ENCODE measurements at regions not wholly inside any gene's neighbourhood (a gene's known extent, or its start where the extent isn't known, plus 50 kb on each side); places are given as distances from the start of the nearest gene placed in this dataset.
A peak's percentile ranks its signal among the peaks of the same experiment; 100 is the strongest.

GRCh38 chr7:138352570-138353461, 107.2 kb upstream of the TRIM24 start:
- POLR2A ChIA-PET (ENCODE audit: unreplicated experiment), result no interaction called here

More at GRCh38 chr7:138352570-138353461, 107.2 kb upstream of the TRIM24 start:
- BruUV-seq (replicated peaks), result no TSS peak
- Histone ChIP-seq H2BK120ac (ENCODE audit: low read depth, low read length) (no peak overlapping the region), H3K9ac (ENCODE audit: low read depth, low read length) (no peak overlapping the region), H4K91ac (ENCODE audit: insufficient read depth, low read depth, low read length) (no peak overlapping the region), H3K4me3 (ENCODE audit: insufficient read depth, low read depth, low read length) (no peak overlapping the region), H3K14ac (replicated peaks; ENCODE audit: low read depth, low read length) (no peak overlapping the region), H2AFZ (replicated peaks; ENCODE audit: low read length, poor library complexity) (peak overlapping the region; percentile 21), H3K79me1 (ENCODE audit: low read depth in 1 of 2, low read length in 2 of 2) (no peaks in the 10 kb centered on the region), H3K4ac (ENCODE audit: low read depth, low read length) (no peak overlapping the region), H4K5ac (ENCODE audit: low read depth, low read length) (no peak overlapping the region), H3K4me1 (ENCODE audit: control insufficient read depth, insufficient read depth, low read length) (no peaks in the 10 kb centered on the region), H3K56ac (ENCODE audit: extremely low read depth, insufficient read depth, low read length) (no peak overlapping the region), H2AK9ac (replicated peaks; ENCODE audit: low read depth, low read length, poor library complexity) (no peak overlapping the region), H3K27ac (ENCODE audit: insufficient read depth, low read length) (no peak overlapping the region), H2BK20ac (ENCODE audit: low read depth, low read length) (no peak overlapping the region), H4K8ac (ENCODE audit: low read depth in 2 of 2, low read length in 2 of 2) (no peak overlapping the region), H3K9me3 (ENCODE audit: control insufficient read depth, insufficient read depth, low read length) (peaks cover 8% of the 10 kb centered on the region), H3K27me3 (ENCODE audit: control insufficient read depth, insufficient read depth, low read length) (no peaks in the 10 kb centered on the region), H2BK5ac (ENCODE audit: low read depth, low read length, poor library complexity, severe bottlenecking) (no peak overlapping the region), H3K9me1 (ENCODE audit: insufficient read depth, low read length) (no peaks in the 10 kb centered on the region), H3K23ac (ENCODE audit: low read depth, low read length) (no peak overlapping the region), H3K4me2 (ENCODE audit: low read depth, low read length) (no peak overlapping the region), H2AK5ac (ENCODE audit: low read depth, low read length) (no peak overlapping the region), H3K18ac (ENCODE audit: low read depth, low read length) (no peak overlapping the region), H2BK15ac (ENCODE audit: low read depth, low read length) (no peak overlapping the region), H3K36me3 (ENCODE audit: control insufficient read depth, insufficient read depth, low read length) (no peaks in the 10 kb centered on the region), H4K20me1 (ENCODE audit: insufficient read depth, low read length) (no peaks in the 10 kb centered on the region)
- in situ Hi-C loops (cut with MboI; ENCODE audit: low sequenced_read_pairs), result no loop called here
- WGBS, 2 experiments (ENCODE audit: extremely low coverage in 2 of 2, insufficient read length in 1 of 2), result no CpG with 5 or more reads among the region's 10 CpGs
- CTCF ChIA-PET, result no interaction called here
- no peak for ATAC-seq (ENCODE audit: low read depth)
- dilution Hi-C loops (cut with HindIII; ENCODE audit: low sequenced_read_pairs, unreplicated experiment), result no loop called here
- TF ChIP-seq CEBPB (IDR thresholded peaks at IDR 0.05; ENCODE audit: low read depth, low read length), result no peak
- no peak for TF ChIP-seq SMC3 (IDR thresholded peaks at IDR 0.05; ENCODE audit: low read depth, low read length)
- TF ChIP-seq NFE2L2 (IDR thresholded peaks at IDR 0.05; ENCODE audit: low read depth, low read length), result no peak
- no peak for TF ChIP-seq MAFK (IDR thresholded peaks at IDR 0.05; ENCODE audit: low read depth, low read length)
- no peak for TF ChIP-seq ELK1 (IDR thresholded peaks at IDR 0.05; ENCODE audit: borderline replicate concordance, low read depth, low read length)
- TF ChIP-seq CTCF (conservative IDR thresholded peaks at IDR 0.05; ENCODE audit: low read depth, low read length), result no peak
- TF ChIP-seq MAZ (IDR thresholded peaks at IDR 0.05; ENCODE audit: borderline replicate concordance, low read depth, low read length), result no peak
- TF ChIP-seq FOS (IDR thresholded peaks at IDR 0.05; ENCODE audit: low read depth, low read length), result no peak
- TF ChIP-seq RAD21 (IDR thresholded peaks at IDR 0.05; ENCODE audit: low read length), result no peak
- no peak for TF ChIP-seq USF2 (IDR thresholded peaks at IDR 0.05; ENCODE audit: low read depth, low read length)
- no peak for TF ChIP-seq POLR2A (IDR thresholded peaks at IDR 0.05; ENCODE audit: low read depth, low read length)
- no peak for TF ChIP-seq MXI1 (IDR thresholded peaks at IDR 0.05; ENCODE audit: borderline replicate concordance, low read depth, low read length)
- no peak for TF ChIP-seq BHLHE40 (IDR thresholded peaks at IDR 0.05; ENCODE audit: low read depth, low read length)
- TF ChIP-seq RCOR1 (IDR thresholded peaks at IDR 0.05; ENCODE audit: insufficient replicate concordance, low read length), result no peak
- no peak for TF ChIP-seq RFX5 (IDR thresholded peaks at IDR 0.05; ENCODE audit: low read depth, low read length)
- TF ChIP-seq CHD1 (IDR thresholded peaks at IDR 0.05; ENCODE audit: low read depth, low read length), result no peak
- intact Hi-C loops (cut with micrococcal nuclease), result no loop called here
- DNase-seq, result no peak

Measured in IMR-90 (cell line).